Prostate gland (tissue), 2 donors: ENCODE measurements at regions not wholly inside any gene's neighbourhood (a gene's known extent, or its start where the extent isn't known, plus 50 kb on each side); places are given as distances from the start of the nearest gene placed in this dataset.

Experiments used
- POLR2A ChIP-seq: fragments of 450-650 bp; IDR thresholded peaks from one replicate; pipeline ENCODE4 v1.6.1; 2016; ENCODE audit warnings: antibody characterized with exemption, mild to moderate bottlenecking
- POLR2AphosphoS5 ChIP-seq: sonication (generic); formaldehyde crosslinking; IDR thresholded peaks from one replicate; pipeline ENCODE4 v1.6.1; 2017; ENCODE audit warnings: antibody characterized with exemption
- TF ChIP-seq, protein P1 (sequence below), 4 experiments: fragments of 200-600 bp in 2 of 4; fragments of 450-650 bp in 2 of 4; sonication (generic) in 2 of 4; IDR thresholded peaks; 1 replicate in 3 of 4; 2 replicates in 1 of 4; pipeline ENCODE4 v1.5.1; 2016 to 2019; ENCODE audit warnings: antibody characterized with exemption in 4 of 4, mild to moderate bottlenecking in 2 of 4, moderate library complexity in 2 of 4

DNA sequence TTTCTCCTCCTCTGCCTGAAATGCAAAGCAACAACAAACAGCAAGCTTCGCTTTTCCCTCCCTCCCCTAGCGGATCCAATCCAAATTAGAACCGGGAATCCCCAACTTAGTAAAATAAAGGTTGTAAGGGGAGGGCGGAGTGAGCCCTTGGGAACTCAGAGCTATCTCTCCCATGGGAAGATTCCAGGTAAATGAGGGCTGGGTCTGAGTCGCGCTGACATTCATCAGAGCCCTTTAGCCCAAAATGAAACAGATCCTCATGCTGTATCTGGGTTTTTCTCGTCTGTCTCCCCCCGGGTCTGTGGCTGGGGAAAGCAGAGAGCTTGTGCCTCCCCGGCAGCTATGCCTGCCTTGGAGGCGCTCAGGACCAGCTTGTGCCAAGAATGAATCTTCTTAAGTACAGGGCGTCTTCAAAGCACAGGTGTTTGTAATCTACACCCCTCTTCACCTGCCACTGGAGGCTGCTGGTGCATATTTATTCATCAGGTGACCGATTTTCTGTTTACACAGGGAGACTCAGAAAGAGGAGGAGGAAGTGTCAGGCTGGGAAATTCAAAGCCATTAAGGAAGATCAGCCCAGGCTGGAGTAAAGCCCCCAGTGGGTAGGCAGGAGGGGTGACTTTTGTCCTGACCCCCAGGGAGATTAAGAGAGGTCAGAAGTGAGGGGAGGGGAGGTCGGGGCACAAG is 55.0 kb upstream of the GSE1 start:
- TF ChIP-seq, protein P1, sequence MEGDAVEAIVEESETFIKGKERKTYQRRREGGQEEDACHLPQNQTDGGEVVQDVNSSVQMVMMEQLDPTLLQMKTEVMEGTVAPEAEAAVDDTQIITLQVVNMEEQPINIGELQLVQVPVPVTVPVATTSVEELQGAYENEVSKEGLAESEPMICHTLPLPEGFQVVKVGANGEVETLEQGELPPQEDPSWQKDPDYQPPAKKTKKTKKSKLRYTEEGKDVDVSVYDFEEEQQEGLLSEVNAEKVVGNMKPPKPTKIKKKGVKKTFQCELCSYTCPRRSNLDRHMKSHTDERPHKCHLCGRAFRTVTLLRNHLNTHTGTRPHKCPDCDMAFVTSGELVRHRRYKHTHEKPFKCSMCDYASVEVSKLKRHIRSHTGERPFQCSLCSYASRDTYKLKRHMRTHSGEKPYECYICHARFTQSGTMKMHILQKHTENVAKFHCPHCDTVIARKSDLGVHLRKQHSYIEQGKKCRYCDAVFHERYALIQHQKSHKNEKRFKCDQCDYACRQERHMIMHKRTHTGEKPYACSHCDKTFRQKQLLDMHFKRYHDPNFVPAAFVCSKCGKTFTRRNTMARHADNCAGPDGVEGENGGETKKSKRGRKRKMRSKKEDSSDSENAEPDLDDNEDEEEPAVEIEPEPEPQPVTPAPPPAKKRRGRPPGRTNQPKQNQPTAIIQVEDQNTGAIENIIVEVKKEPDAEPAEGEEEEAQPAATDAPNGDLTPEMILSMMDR (IDR thresholded peaks at IDR 0.05) = peak in 2 of 4 experiments; percentile 6 to 7
- TF ChIP-seq POLR2A = no peak
- TF ChIP-seq POLR2AphosphoS5 = peak; percentile 87
